ENCODE measurements at regions not wholly inside any gene's neighbourhood (a gene's known extent, or its start where the extent isn't known, plus 50 kb on each side); places are given as distances from the start of the nearest gene placed in this dataset.

DNA sequence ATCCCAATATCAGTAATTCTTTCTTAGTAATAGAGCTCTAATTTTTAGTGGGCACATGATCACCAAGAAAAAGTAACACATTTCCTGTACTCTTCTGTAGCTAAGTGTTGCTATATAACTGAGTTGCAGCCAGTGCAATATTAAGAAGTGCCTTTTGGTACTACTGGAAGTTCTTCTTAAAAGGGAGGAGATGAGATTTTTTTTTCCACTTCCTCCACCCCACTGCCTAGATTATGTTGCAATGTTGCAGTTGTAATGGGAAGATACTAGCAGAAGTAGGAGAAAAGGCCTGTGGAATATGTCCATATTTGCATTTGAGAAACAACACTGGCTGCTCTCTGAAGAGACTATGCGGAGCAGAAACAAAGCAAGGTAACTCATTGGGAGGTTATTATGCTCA is 280.6 kb upstream of the ANO5 start:
- no CpG with 5 or more reads among the region's 1 CpG for WGBS (ENCODE audit: extremely low coverage, insufficient coverage, low lambda C conversion rate)
- H4K8ac ChIP-seq (ENCODE audit: low read depth, low read length) = no peak overlapping the region
- H3K23ac ChIP-seq (ENCODE audit: low read length) = no peak overlapping the region
- no peaks in the 10 kb centered on the region for H3K36me3 ChIP-seq (ENCODE audit: control insufficient read depth, insufficient read depth, low read length)
- H3K79me1 ChIP-seq (ENCODE audit: low read length) = no peaks in the 10 kb centered on the region
- H3K56ac ChIP-seq (ENCODE audit: low read length) = no peak overlapping the region
- H3K9ac ChIP-seq (ENCODE audit: low read length) = no peak overlapping the region
- H2BK120ac ChIP-seq (ENCODE audit: low read depth, low read length) = no peak overlapping the region
- DNase-seq = no peak
- H2BK5ac ChIP-seq (ENCODE audit: low read length) = no peak overlapping the region
- no peaks in the 10 kb centered on the region for H3K27me3 ChIP-seq (ENCODE audit: insufficient read depth, low read length, poor library complexity)
- H3K18ac ChIP-seq (ENCODE audit: low read length) = no peak overlapping the region
- no peak overlapping the region for H2BK15ac ChIP-seq (replicated peaks; ENCODE audit: low read depth)
- no peak overlapping the region for H3K27ac ChIP-seq (ENCODE audit: low read depth, low read length)
- H3K79me2 ChIP-seq (ENCODE audit: control insufficient read depth, insufficient read depth, low read length) = no peaks in the 10 kb centered on the region
- H3K4me2 ChIP-seq (ENCODE audit: low read length) = no peak overlapping the region
- no peak overlapping the region for H3K4ac ChIP-seq (ENCODE audit: low read depth, low read length)
- H3K4me3 ChIP-seq (ENCODE audit: low read length) = no peak overlapping the region
- H4K5ac ChIP-seq (ENCODE audit: low read length) = no peak overlapping the region
- no peak overlapping the region for H2AK5ac ChIP-seq (ENCODE audit: low read length)
- no peaks in the 10 kb centered on the region for H3K4me1 ChIP-seq (ENCODE audit: control insufficient read depth, low read depth, low read length)

- no peak overlapping the region for H3K4me3 ChIP-seq (ENCODE audit: low read length)
- H3K27me3 ChIP-seq (ENCODE audit: insufficient read depth, low read length, poor library complexity) = no peaks in the 10 kb centered on the region
- peak; percentile 26 for DNase-seq
- no CpG with 5 or more reads among the region's 1 CpG for WGBS (ENCODE audit: extremely low coverage, insufficient coverage, low lambda C conversion rate)
- no peak overlapping the region for H3K56ac ChIP-seq (ENCODE audit: low read length)
- H2BK15ac ChIP-seq (replicated peaks; ENCODE audit: low read depth) = no peak overlapping the region
- no peak overlapping the region for H4K5ac ChIP-seq (ENCODE audit: low read length)
- no peak overlapping the region for H2BK5ac ChIP-seq (ENCODE audit: low read length)
- no peak overlapping the region for H2BK120ac ChIP-seq (ENCODE audit: low read depth, low read length)
- H3K79me2 ChIP-seq (ENCODE audit: control insufficient read depth, insufficient read depth, low read length) = no peaks in the 10 kb centered on the region
- no peak overlapping the region for H3K18ac ChIP-seq (ENCODE audit: low read length)
- H3K79me1 ChIP-seq (ENCODE audit: low read length) = no peaks in the 10 kb centered on the region
- H3K4ac ChIP-seq (ENCODE audit: low read depth, low read length) = no peak overlapping the region
- H3K27ac ChIP-seq (ENCODE audit: low read depth, low read length) = no peak overlapping the region
- H4K8ac ChIP-seq (ENCODE audit: low read depth, low read length) = peak overlapping the region; percentile 28
- H2AK5ac ChIP-seq (ENCODE audit: low read length) = no peak overlapping the region
- H3K4me2 ChIP-seq (ENCODE audit: low read length) = no peak overlapping the region
- H3K23ac ChIP-seq (ENCODE audit: low read length) = no peak overlapping the region
- no peaks in the 10 kb centered on the region for H3K36me3 ChIP-seq (ENCODE audit: control insufficient read depth, insufficient read depth, low read length)
- no peak overlapping the region for H3K9ac ChIP-seq (ENCODE audit: low read length)
- H3K4me1 ChIP-seq (ENCODE audit: control insufficient read depth, low read depth, low read length) = no peaks in the 10 kb centered on the region
Measured at GRCh38 chr11:21921151-21921550, 271.7 kb upstream of the ANO5 start.

DNA sequence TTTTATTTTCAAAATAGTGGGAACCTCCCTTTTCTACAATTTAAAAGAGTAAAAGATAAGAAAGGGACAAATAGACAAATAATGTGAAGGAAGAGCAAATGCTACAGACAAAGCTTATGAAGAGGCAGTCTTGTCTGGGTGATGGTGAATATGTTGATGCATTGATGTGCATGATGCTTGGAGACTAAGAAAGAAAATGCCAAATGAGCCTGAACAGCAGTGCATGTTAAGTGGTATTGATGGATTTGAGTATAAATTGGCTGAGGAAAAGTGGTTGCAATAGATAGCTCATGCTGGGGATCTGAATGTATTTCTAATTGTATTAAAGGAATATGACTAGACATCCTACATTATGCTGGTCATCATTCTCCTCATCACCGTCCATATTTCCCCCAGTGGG is 268.6 kb upstream of the ANO5 start:
- H3K9ac ChIP-seq (ENCODE audit: low read length) = no peak overlapping the region
- H3K4ac ChIP-seq (ENCODE audit: low read depth, low read length) = no peak overlapping the region
- no peaks in the 10 kb centered on the region for H3K36me3 ChIP-seq (ENCODE audit: control insufficient read depth, insufficient read depth, low read length)

DNA sequence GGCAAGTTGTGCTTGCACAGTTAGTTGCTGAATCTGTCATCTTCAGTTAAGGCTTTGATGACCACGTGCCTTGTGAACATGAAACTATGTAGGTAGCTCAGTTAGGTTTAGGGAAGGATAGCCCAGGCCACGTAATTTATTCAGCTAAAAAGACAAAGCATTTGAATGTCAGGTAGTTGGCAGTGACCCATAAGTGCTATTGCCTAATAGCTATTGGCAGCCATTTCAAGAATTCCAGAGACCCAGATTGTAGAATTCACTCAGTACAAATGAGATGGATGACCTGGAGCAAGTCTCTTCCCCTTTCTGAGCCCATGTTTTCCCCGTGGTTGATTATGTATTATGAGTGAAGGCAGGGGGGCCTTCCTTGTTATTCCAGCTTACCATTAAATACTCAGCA is 265.3 kb upstream of the ANO5 start:
- no peak overlapping the region for H2AK5ac ChIP-seq (ENCODE audit: low read length)

More for the DNA sequence above, 268.6 kb upstream of the ANO5 start:
- Histone ChIP-seq H2AK5ac (ENCODE audit: low read length) (no peak overlapping the region), H3K4me2 (ENCODE audit: low read length) (no peak overlapping the region), H2BK120ac (ENCODE audit: low read depth, low read length) (no peak overlapping the region), H3K4me1 (ENCODE audit: control insufficient read depth, low read depth, low read length) (no peaks in the 10 kb centered on the region), H3K18ac (ENCODE audit: low read length) (no peak overlapping the region), H3K27ac (ENCODE audit: low read depth, low read length) (no peak overlapping the region), H3K56ac (ENCODE audit: low read length) (no peak overlapping the region), H3K79me1 (ENCODE audit: low read length) (no peaks in the 10 kb centered on the region), H3K23ac (ENCODE audit: low read length) (no peak overlapping the region), H3K27me3 (ENCODE audit: insufficient read depth, low read length, poor library complexity) (no peaks in the 10 kb centered on the region), H3K79me2 (ENCODE audit: control insufficient read depth, insufficient read depth, low read length) (no peaks in the 10 kb centered on the region), H4K8ac (ENCODE audit: low read depth, low read length) (no peak overlapping the region), H3K4me3 (ENCODE audit: low read length) (no peak overlapping the region), H2BK5ac (ENCODE audit: low read length) (no peak overlapping the region), H4K5ac (ENCODE audit: low read length) (no peak overlapping the region), H2BK15ac (replicated peaks; ENCODE audit: low read depth) (no peak overlapping the region)
- no CpG with 5 or more reads among the region's 1 CpG for WGBS (ENCODE audit: extremely low coverage, insufficient coverage, low lambda C conversion rate)
- no peak for DNase-seq

DNA sequence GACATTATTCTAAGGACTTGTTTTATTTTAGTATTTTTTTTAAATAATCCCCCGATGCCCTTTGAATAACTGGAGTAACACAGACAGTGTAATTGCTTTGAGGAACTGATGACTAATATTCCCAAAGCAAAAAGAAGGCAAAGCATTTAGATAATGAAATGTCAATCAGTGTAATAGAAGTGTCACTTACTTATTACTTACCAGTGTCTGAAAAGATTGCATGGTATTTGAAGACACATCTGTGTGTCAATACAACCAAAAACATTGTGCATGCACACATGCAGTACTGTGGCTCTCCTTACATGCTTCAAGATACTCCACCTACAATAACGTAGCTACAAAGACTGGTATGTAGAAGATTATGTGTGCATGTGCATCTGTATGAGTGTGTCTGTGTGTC is 264.0 kb upstream of the ANO5 start:
- no peak for DNase-seq
- no peak overlapping the region for H3K4ac ChIP-seq (ENCODE audit: low read depth, low read length)
- no peak overlapping the region for H2BK120ac ChIP-seq (ENCODE audit: low read depth, low read length)
- H4K8ac ChIP-seq (ENCODE audit: low read depth, low read length) = no peak overlapping the region
- no peak overlapping the region for H2BK5ac ChIP-seq (ENCODE audit: low read length)
- no peak overlapping the region for H3K4me3 ChIP-seq (ENCODE audit: low read length)
- no peaks in the 10 kb centered on the region for H3K79me1 ChIP-seq (ENCODE audit: low read length)
- H3K4me1 ChIP-seq (ENCODE audit: control insufficient read depth, low read depth, low read length) = no peaks in the 10 kb centered on the region
- no peaks in the 10 kb centered on the region for H3K36me3 ChIP-seq (ENCODE audit: control insufficient read depth, insufficient read depth, low read length)
- no peak overlapping the region for H3K27ac ChIP-seq (ENCODE audit: low read depth, low read length)
- H3K4me2 ChIP-seq (ENCODE audit: low read length) = no peak overlapping the region
- H2BK15ac ChIP-seq (replicated peaks; ENCODE audit: low read depth) = no peak overlapping the region
- H2AK5ac ChIP-seq (ENCODE audit: low read length) = no peak overlapping the region
- no peaks in the 10 kb centered on the region for H3K27me3 ChIP-seq (ENCODE audit: insufficient read depth, low read length, poor library complexity)
- no peak overlapping the region for H3K23ac ChIP-seq (ENCODE audit: low read length)
- H3K56ac ChIP-seq (ENCODE audit: low read length) = no peak overlapping the region
- H3K9ac ChIP-seq (ENCODE audit: low read length) = no peak overlapping the region
- H3K18ac ChIP-seq (ENCODE audit: low read length) = no peak overlapping the region
- WGBS (ENCODE audit: extremely low coverage, insufficient coverage, low lambda C conversion rate) = no CpG with 5 or more reads among the region's 2 CpGs
- H4K5ac ChIP-seq (ENCODE audit: low read length) = no peak overlapping the region
- H3K79me2 ChIP-seq (ENCODE audit: control insufficient read depth, insufficient read depth, low read length) = no peaks in the 10 kb centered on the region

More for the DNA sequence above, 265.3 kb upstream of the ANO5 start:
- Histone ChIP-seq H3K36me3 (ENCODE audit: control insufficient read depth, insufficient read depth, low read length) (no peaks in the 10 kb centered on the region), H3K4ac (ENCODE audit: low read depth, low read length) (no peak overlapping the region), H3K18ac (ENCODE audit: low read length) (no peak overlapping the region), H3K4me3 (ENCODE audit: low read length) (no peak overlapping the region), H3K79me1 (ENCODE audit: low read length) (no peaks in the 10 kb centered on the region), H3K4me2 (ENCODE audit: low read length) (no peak overlapping the region), H2BK5ac (ENCODE audit: low read length) (no peak overlapping the region), H2BK120ac (ENCODE audit: low read depth, low read length) (no peak overlapping the region), H3K79me2 (ENCODE audit: control insufficient read depth, insufficient read depth, low read length) (no peaks in the 10 kb centered on the region), H3K56ac (ENCODE audit: low read length) (no peak overlapping the region), H3K9ac (ENCODE audit: low read length) (no peak overlapping the region), H3K4me1 (ENCODE audit: control insufficient read depth, low read depth, low read length) (no peaks in the 10 kb centered on the region), H4K5ac (ENCODE audit: low read length) (no peak overlapping the region), H3K27ac (ENCODE audit: low read depth, low read length) (no peak overlapping the region), H2BK15ac (replicated peaks; ENCODE audit: low read depth) (no peak overlapping the region), H3K27me3 (ENCODE audit: insufficient read depth, low read length, poor library complexity) (no peaks in the 10 kb centered on the region), H3K23ac (ENCODE audit: low read length) (no peak overlapping the region), H4K8ac (ENCODE audit: low read depth, low read length) (no peak overlapping the region)
- no CpG with 5 or more reads among the region's 3 CpGs for WGBS (ENCODE audit: extremely low coverage, insufficient coverage, low lambda C conversion rate)
- no peak for DNase-seq

GRCh38 chr11:21930408-21930807 is 262.5 kb upstream of the ANO5 start:
- no peak overlapping the region for H3K4me2 ChIP-seq (ENCODE audit: low read length)
- H3K4ac ChIP-seq (ENCODE audit: low read depth, low read length) = no peak overlapping the region
- no peak overlapping the region for H2BK120ac ChIP-seq (ENCODE audit: low read depth, low read length)
- H4K5ac ChIP-seq (ENCODE audit: low read length) = no peak overlapping the region
- H2BK15ac ChIP-seq (replicated peaks; ENCODE audit: low read depth) = no peak overlapping the region
- no peak overlapping the region for H3K9ac ChIP-seq (ENCODE audit: low read length)
- no peak overlapping the region for H4K8ac ChIP-seq (ENCODE audit: low read depth, low read length)
- H3K27me3 ChIP-seq (ENCODE audit: insufficient read depth, low read length, poor library complexity) = no peaks in the 10 kb centered on the region
- H3K27ac ChIP-seq (ENCODE audit: low read depth, low read length) = no peak overlapping the region
- no CpG with 5 or more reads among the region's 2 CpGs for WGBS (ENCODE audit: extremely low coverage, insufficient coverage, low lambda C conversion rate)
- no peak overlapping the region for H2BK5ac ChIP-seq (ENCODE audit: low read length)
- H3K23ac ChIP-seq (ENCODE audit: low read length) = no peak overlapping the region
- no peaks in the 10 kb centered on the region for H3K79me2 ChIP-seq (ENCODE audit: control insufficient read depth, insufficient read depth, low read length)
- no peak overlapping the region for H3K18ac ChIP-seq (ENCODE audit: low read length)
- H3K79me1 ChIP-seq (ENCODE audit: low read length) = no peaks in the 10 kb centered on the region
- no peak overlapping the region for H3K4me3 ChIP-seq (ENCODE audit: low read length)
- H3K4me1 ChIP-seq (ENCODE audit: control insufficient read depth, low read depth, low read length) = no peaks in the 10 kb centered on the region
- H3K36me3 ChIP-seq (ENCODE audit: control insufficient read depth, insufficient read depth, low read length) = no peaks in the 10 kb centered on the region
- no peak overlapping the region for H2AK5ac ChIP-seq (ENCODE audit: low read length)
- H3K56ac ChIP-seq (ENCODE audit: low read length) = no peak overlapping the region
- DNase-seq = no peak
